Left lung (tissue), 4 donors: ENCODE measurements at regions not wholly inside any gene's neighbourhood (a gene's known extent, or its start where the extent isn't known, plus 50 kb on each side); places are given as distances from the start of the nearest gene placed in this dataset.

Experiments used
- ATAC-seq: fragments of 200-7000 bp; cut with Tn5 transposase; one replicate; pipeline ENCODE4 v1.9.1; 2020; ENCODE audit warnings: moderate library complexity
- DNase-seq, 4 donors: peaks; one replicate each; pipeline ENCODE4 v3.0.0-alpha.2; 2013 to 2020
- H3K27ac ChIP-seq, 2 donors: fragments of 200-600 bp; sonication (generic) in 1 of 2; one replicate each; pipeline versions ENCODE4 v1.5.0 to v1.8.0; 2020 to 2021
- H3K27me3 ChIP-seq, 2 donors: fragments of 200-600 bp; sonication (generic) in 1 of 2; one replicate each; pipeline versions ENCODE4 v1.5.0 to v1.8.0; 2020 to 2021
- H3K36me3 ChIP-seq, 2 donors: fragments of 200-600 bp; sonication (generic) in 1 of 2; one replicate each; pipeline versions ENCODE4 v1.5.0 to v1.8.0; 2020 to 2021
- H3K4me1 ChIP-seq, 2 donors: fragments of 200-600 bp; one replicate each; pipeline ENCODE4 v1.8.0; 2021
- H3K4me3 ChIP-seq, 2 donors: fragments of 200-600 bp; sonication (generic) in 1 of 2; one replicate each; pipeline versions ENCODE4 v1.5.0 to v1.8.0; 2020 to 2021; ENCODE audit warnings: mild to moderate bottlenecking in 1 of 2
- H3K9me3 ChIP-seq, 2 donors: fragments of 200-600 bp; sonication (generic) in 1 of 2; one replicate each; pipeline versions ENCODE4 v1.5.0 to v1.8.0; 2020 to 2021
- CTCF ChIP-seq, 2 donors: fragments of 200-600 bp; sonication (generic) in 1 of 2; IDR thresholded peaks; one replicate each; pipeline versions ENCODE4 v1.5.0 to v1.8.0; 2021; ENCODE audit warnings: antibody characterized with exemption in 2 of 2
- intact Hi-C, 2 donors: fragments of 100-400 bp; cut with DNase I; formaldehyde crosslinking; loops; one replicate each; pipeline versions ENCODE4 v1.11.2 to v1.14.2; 2022
- donor health status: DM: no; HTN: yes; CAD: no.
- donor health status: DM: no; HTN: no; CAD: no.

DNA sequence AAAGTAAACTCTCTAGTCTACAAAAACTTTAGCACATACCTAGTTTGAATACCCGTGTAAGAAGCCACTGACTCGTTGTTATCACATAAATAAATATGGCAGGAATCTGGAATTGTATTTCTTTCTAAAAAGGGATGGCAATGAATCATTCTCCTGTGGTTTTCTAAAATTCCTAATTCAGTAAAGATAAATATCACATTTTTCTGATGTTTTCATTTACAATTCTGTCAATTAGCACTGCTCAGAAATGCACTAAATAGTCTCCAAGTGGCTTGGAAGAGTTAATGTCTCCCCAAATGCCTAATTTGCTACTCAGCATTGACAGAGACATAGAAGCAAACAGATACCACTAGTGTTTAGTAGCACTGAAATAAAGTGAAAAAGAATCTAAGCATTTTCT lies 547.7 kb upstream of the SLITRK1 start:
- H3K36me3 ChIP-seq: no peaks in the 10 kb centered on the region
- H3K27ac ChIP-seq: no peak overlapping the region
- no peak overlapping the region for H3K4me3 ChIP-seq
- TF ChIP-seq CTCF (IDR thresholded peaks at IDR 0.05): no peak
- no peak for DNase-seq
- intact Hi-C loops: no loop called here
- peaks cover 0 to 6% of the 10 kb centered on the region in 2 donors for H3K9me3 ChIP-seq
- no peaks in the 10 kb centered on the region for H3K4me1 ChIP-seq
- no peaks in the 10 kb centered on the region for H3K27me3 ChIP-seq
- no peak for ATAC-seq

- Histone ChIP-seq H3K4me1 (no peaks in the 10 kb centered on the region), H3K9me3 (peaks cover 0 to 9% of the 10 kb centered on the region in 2 donors), H3K36me3 (no peaks in the 10 kb centered on the region), H3K4me3 (no peak overlapping the region), H3K27me3 (no peaks in the 10 kb centered on the region), H3K27ac (no peak overlapping the region)
- ATAC-seq (no peak), DNase-seq (no peak)
- TF ChIP-seq CTCF (IDR thresholded peaks at IDR 0.05): no peak
- intact Hi-C loops: no loop called here
Observed at GRCh38 chr13:84418041-84418440, 535.8 kb upstream of the SLITRK1 start.

DNA sequence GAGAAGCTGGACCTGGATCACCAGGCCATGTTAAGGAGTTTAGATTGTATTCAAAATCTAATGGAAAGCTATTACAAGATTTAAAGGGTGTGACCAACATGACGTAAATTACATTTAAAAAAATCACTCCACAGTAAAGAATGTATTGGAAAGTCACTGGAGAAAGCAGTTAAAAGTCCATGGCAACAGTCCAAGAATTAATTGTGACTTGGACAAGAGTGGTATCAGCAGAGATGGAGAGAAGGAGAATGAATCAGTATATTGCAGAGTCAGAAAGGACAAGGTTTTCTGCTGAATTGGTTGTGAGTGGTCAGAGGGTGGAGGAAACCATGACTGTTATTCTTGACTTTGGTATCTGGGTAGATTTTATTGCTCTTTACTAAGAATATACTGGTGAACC lies 535.1 kb upstream of the SLITRK1 start:
- no peak for DNase-seq
- Histone ChIP-seq H3K9me3 (peaks cover 0 to 9% of the 10 kb centered on the region in 2 donors), H3K36me3 (no peaks in the 10 kb centered on the region), H3K27ac (no peak overlapping the region), H3K27me3 (no peaks in the 10 kb centered on the region), H3K4me3 (no peak overlapping the region), H3K4me1 (no peaks in the 10 kb centered on the region)
- TF ChIP-seq CTCF (IDR thresholded peaks at IDR 0.05): no peak
- intact Hi-C loops: no loop called here
- ATAC-seq: no peak

DNA sequence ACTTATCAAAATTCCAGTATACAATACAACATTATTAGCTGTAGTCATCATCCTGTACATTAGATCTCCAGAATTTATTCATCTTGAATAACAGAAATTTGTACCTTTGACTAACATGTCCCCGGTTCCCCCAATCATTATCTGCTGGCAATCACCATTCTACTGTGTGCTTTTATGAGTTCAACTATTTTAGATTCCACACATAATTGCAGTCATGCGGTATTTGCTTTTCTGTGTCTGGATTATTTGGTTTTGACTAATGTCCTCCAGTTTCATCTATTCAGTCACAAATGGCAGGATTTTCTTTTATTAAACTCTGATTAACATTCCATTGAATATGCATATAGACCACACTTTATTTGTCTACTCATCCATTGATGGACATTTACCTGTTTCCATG lies 530.7 kb upstream of the SLITRK1 start:
- Histone ChIP-seq H3K27me3 (no peaks in the 10 kb centered on the region), H3K27ac (no peak overlapping the region), H3K4me1 (no peaks in the 10 kb centered on the region), H3K36me3 (no peaks in the 10 kb centered on the region), H3K4me3 (no peak overlapping the region), H3K9me3 (peaks cover 0 to under 1% of the 10 kb centered on the region in 2 donors)
- DNase-seq (no peak), ATAC-seq (no peak)
- intact Hi-C loops: no loop called here
- no peak for TF ChIP-seq CTCF (IDR thresholded peaks at IDR 0.05)

DNA sequence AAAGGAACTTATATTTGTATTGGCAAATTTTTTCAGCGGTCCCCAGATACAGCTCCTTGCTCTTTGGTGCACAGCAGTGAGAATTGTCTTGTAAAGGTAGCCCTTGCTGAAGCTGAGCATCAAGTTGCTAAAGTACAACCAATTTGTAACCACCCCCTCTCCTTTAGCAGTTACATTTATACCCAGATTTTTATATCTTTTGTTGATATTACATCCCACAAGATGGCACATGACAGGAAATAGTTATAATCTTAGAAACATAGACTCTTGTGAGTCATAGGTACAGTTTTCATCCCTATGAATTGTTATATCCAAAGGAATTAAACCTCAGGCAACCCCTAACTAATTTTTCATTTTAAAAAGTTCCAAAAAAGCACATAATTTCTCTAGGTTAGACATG lies 523.0 kb upstream of the SLITRK1 start:
- Histone ChIP-seq H3K4me1 (no peaks in the 10 kb centered on the region), H3K27ac (no peak overlapping the region), H3K9me3 (peaks cover 0 to 7% of the 10 kb centered on the region in 2 donors), H3K36me3 (no peaks in the 10 kb centered on the region), H3K27me3 (no peaks in the 10 kb centered on the region), H3K4me3 (no peak overlapping the region)
- ATAC-seq (no peak), DNase-seq (no peak)
- TF ChIP-seq CTCF (IDR thresholded peaks at IDR 0.05): no peak
- intact Hi-C loops: no loop called here
